Liver (tissue), 8 donors: ENCODE measurements at regions not wholly inside any gene's neighbourhood (a gene's known extent, or its start where the extent isn't known, plus 50 kb on each side); places are given as distances from the start of the nearest gene placed in this dataset.

ENCODE experiments used
- DNase-seq: peaks from one replicate; pipeline ENCODE4 v3.0.0-alpha.2; 2017; ENCODE audit warnings: low spot score
- H3K27ac ChIP-seq, 2 donors: one replicate each; pipeline ENCODE4 v1.7.0; 2013; ENCODE audit warnings: inconsistent platforms in 2 of 2, low read length in 2 of 2, control low read depth in 1 of 2, low read depth in 1 of 2, mild to moderate bottlenecking in 1 of 2
- H3K27me3 ChIP-seq, 4 donors: one replicate each; pipeline versions ENCODE4 v1.6.1 to v1.7.0; 2013; ENCODE audit warnings: low read length in 3 of 4, inconsistent platforms in 1 of 4, mild to moderate bottlenecking in 1 of 4, moderate library complexity in 1 of 4; ENCODE audit not compliant: control insufficient read depth in 4 of 4, insufficient read depth in 4 of 4
- H3K36me3 ChIP-seq, 4 donors: one replicate each; pipeline versions ENCODE4 v1.6.1 to v1.7.0; 2013; ENCODE audit warnings: low read length in 3 of 4, mild to moderate bottlenecking in 3 of 4, low read depth in 1 of 4, moderate library complexity in 1 of 4; ENCODE audit not compliant: control insufficient read depth in 4 of 4, insufficient read depth in 3 of 4
- H3K4me1 ChIP-seq, 4 donors: one replicate each; pipeline versions ENCODE4 v1.6.1 to v1.7.0; 2013; ENCODE audit warnings: low read length in 3 of 4, mild to moderate bottlenecking in 3 of 4, moderate library complexity in 1 of 4; ENCODE audit not compliant: control insufficient read depth in 4 of 4, insufficient read depth in 4 of 4
- H3K4me3 ChIP-seq, 3 donors: one replicate each; pipeline versions ENCODE4 v1.6.1 to v1.7.0; 2013; ENCODE audit warnings: low read length in 3 of 3, control low read depth in 1 of 3, low read depth in 1 of 3, mild to moderate bottlenecking in 1 of 3
- H3K9ac ChIP-seq, 2 donors: one replicate each; pipeline ENCODE4 v1.7.0; 2013; ENCODE audit warnings: low read length in 2 of 2, mild to moderate bottlenecking in 2 of 2, moderate library complexity in 2 of 2, control low read depth in 1 of 2, low read depth in 1 of 2
- H3K9me3 ChIP-seq, 4 donors: one replicate each; pipeline versions ENCODE4 v1.6.1 to v1.7.0; 2013; ENCODE audit warnings: low read length in 3 of 4; ENCODE audit not compliant: control insufficient read depth in 4 of 4
- EGR1 ChIP-seq, 2 donors: IDR thresholded peaks; 2 replicates each; pipeline ENCODE4 v1.6.1; 2016 to 2018; ENCODE audit warnings: antibody characterized with exemption in 2 of 2, low read depth in 2 of 2
- FOXA1 ChIP-seq: IDR thresholded peaks from 2 replicates; pipeline ENCODE4 v1.6.1; 2016; ENCODE audit warnings: antibody characterized with exemption
- FOXA2 ChIP-seq: IDR thresholded peaks from 2 replicates; pipeline ENCODE4 v1.6.1; 2016; ENCODE audit warnings: antibody characterized with exemption
- GABPA ChIP-seq, 2 donors: IDR thresholded peaks in 1 of 2; conservative IDR thresholded peaks in 1 of 2; 2 replicates each; pipeline ENCODE4 v1.6.1; 2016; ENCODE audit warnings: antibody characterized with exemption in 2 of 2, mild to moderate bottlenecking in 1 of 2, moderate library complexity in 1 of 2
- HNF4A ChIP-seq, 2 donors: conservative IDR thresholded peaks; 2 replicates each; pipeline ENCODE4 v1.6.1; 2016; ENCODE audit warnings: antibody characterized with exemption in 2 of 2, mild to moderate bottlenecking in 2 of 2
- HNF4G ChIP-seq: IDR thresholded peaks from 2 replicates; pipeline ENCODE4 v1.6.1; 2016; ENCODE audit warnings: antibody characterized with exemption
- JUND ChIP-seq, 2 donors: IDR thresholded peaks; 2 replicates each; pipeline ENCODE4 v1.6.1; 2016; ENCODE audit warnings: antibody characterized with exemption in 2 of 2
- NR2F2 ChIP-seq: IDR thresholded peaks from 2 replicates; pipeline ENCODE4 v1.6.1; 2016; ENCODE audit warnings: antibody characterized with exemption
- RAD21 ChIP-seq, 2 donors: IDR thresholded peaks; 2 replicates each; pipeline ENCODE4 v1.6.1; 2016; ENCODE audit warnings: antibody characterized with exemption in 2 of 2, mild to moderate bottlenecking in 2 of 2
- RXRA ChIP-seq, 2 donors: IDR thresholded peaks; 2 replicates each; pipeline ENCODE4 v1.6.1; 2017 to 2018; ENCODE audit warnings: antibody characterized with exemption in 2 of 2, mild to moderate bottlenecking in 1 of 2
- SP1 ChIP-seq: IDR thresholded peaks from 2 replicates; pipeline ENCODE4 v1.6.1; 2018; ENCODE audit warnings: antibody characterized with exemption, mild to moderate bottlenecking
- TAF1 ChIP-seq: conservative IDR thresholded peaks from 2 replicates; pipeline ENCODE4 v1.6.1; 2016; ENCODE audit warnings: antibody characterized with exemption, mild to moderate bottlenecking
- YY1 ChIP-seq: IDR thresholded peaks from 2 replicates; pipeline ENCODE4 v1.6.1; 2016; ENCODE audit warnings: antibody characterized with exemption, mild to moderate bottlenecking
- WGBS: extraction: QIAGEN DNeasy Blood & Tissue Kit; methylation state at CpG from one replicate; pipeline ENCODE4 v1.1.7; 2013; 5-methylcytosine and 5-hydroxymethylcytosine counted together
- TF ChIP-seq, protein P1 (sequence below): IDR thresholded peaks from 2 replicates; pipeline ENCODE4 v1.6.1; 2016; ENCODE audit warnings: antibody characterized with exemption, mild to moderate bottlenecking
- TF ChIP-seq, protein P2 (sequence below): fragments of 150-350 bp; IDR thresholded peaks from 2 replicates; pipeline ENCODE4 v1.5.1; 2017; ENCODE audit warnings: improper control_type of control experiment, low read depth, low read length; ENCODE audit not compliant: missing input control
- TF ChIP-seq, protein P3 (sequence below): IDR thresholded peaks from 2 replicates; pipeline ENCODE4 v1.6.1; 2016; ENCODE audit warnings: antibody characterized with exemption
- TF ChIP-seq, protein P4 (sequence below): IDR thresholded peaks from 2 replicates; pipeline ENCODE4 v1.6.1; 2016; ENCODE audit warnings: antibody characterized with exemption
- TF ChIP-seq, protein P5 (sequence below): IDR thresholded peaks from 2 replicates; pipeline ENCODE4 v1.6.1; 2016; ENCODE audit warnings: antibody characterized with exemption
- donor health status: healthy.
- donor health status: healthy.
- donor health status: healthy.
- donor health status: healthy.
- donor health status: healthy.

DNA sequence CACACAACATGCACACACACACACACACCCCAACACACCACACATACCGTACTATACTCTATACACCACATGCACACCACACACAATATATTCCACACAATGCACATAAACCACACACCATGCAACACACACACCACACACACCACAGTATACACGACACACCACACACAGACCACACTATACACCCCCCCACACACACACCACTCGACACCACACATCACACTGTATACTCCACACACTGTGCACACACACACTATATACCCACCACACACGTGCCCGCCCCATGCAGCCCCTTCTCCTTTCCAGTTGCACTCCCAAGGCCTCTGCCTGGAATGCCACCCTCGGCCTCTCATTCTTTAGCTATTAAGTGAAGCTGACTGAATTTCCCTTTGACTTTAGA lies 148.2 kb upstream of the NOCT start:
- Histone ChIP-seq H3K9me3 (no peaks in the 10 kb centered on the region), H3K9ac (no peak overlapping the region), H3K27me3 (no peaks in the 10 kb centered on the region), H3K36me3 (no peaks in the 10 kb centered on the region), H3K4me3 (no peak overlapping the region), H3K4me1 (no peaks in the 10 kb centered on the region), H3K27ac (no peak overlapping the region)
- TF ChIP-seq JUND (IDR thresholded peaks at IDR 0.05), result no peak
- no peak for TF ChIP-seq NR2F2
- TF ChIP-seq FOXA2, result no peak
- TF ChIP-seq YY1, result no peak
- TF ChIP-seq RXRA (IDR thresholded peaks at IDR 0.05), result no peak
- TF ChIP-seq HNF4G, result no peak
- TF ChIP-seq FOXA1, result no peak
- TF ChIP-seq EGR1 (IDR thresholded peaks at IDR 0.05; ENCODE audit: low read depth in 2 of 2), result no peak
- no peak for TF ChIP-seq GABPA (IDR thresholded peaks at IDR 0.05 in 1 of 2, conservative IDR thresholded peaks at IDR 0.05 in 1 of 2)
- TF ChIP-seq, protein P1, sequence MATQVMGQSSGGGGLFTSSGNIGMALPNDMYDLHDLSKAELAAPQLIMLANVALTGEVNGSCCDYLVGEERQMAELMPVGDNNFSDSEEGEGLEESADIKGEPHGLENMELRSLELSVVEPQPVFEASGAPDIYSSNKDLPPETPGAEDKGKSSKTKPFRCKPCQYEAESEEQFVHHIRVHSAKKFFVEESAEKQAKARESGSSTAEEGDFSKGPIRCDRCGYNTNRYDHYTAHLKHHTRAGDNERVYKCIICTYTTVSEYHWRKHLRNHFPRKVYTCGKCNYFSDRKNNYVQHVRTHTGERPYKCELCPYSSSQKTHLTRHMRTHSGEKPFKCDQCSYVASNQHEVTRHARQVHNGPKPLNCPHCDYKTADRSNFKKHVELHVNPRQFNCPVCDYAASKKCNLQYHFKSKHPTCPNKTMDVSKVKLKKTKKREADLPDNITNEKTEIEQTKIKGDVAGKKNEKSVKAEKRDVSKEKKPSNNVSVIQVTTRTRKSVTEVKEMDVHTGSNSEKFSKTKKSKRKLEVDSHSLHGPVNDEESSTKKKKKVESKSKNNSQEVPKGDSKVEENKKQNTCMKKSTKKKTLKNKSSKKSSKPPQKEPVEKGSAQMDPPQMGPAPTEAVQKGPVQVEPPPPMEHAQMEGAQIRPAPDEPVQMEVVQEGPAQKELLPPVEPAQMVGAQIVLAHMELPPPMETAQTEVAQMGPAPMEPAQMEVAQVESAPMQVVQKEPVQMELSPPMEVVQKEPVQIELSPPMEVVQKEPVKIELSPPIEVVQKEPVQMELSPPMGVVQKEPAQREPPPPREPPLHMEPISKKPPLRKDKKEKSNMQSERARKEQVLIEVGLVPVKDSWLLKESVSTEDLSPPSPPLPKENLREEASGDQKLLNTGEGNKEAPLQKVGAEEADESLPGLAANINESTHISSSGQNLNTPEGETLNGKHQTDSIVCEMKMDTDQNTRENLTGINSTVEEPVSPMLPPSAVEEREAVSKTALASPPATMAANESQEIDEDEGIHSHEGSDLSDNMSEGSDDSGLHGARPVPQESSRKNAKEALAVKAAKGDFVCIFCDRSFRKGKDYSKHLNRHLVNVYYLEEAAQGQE, result no peak
- TF ChIP-seq, protein P2, sequence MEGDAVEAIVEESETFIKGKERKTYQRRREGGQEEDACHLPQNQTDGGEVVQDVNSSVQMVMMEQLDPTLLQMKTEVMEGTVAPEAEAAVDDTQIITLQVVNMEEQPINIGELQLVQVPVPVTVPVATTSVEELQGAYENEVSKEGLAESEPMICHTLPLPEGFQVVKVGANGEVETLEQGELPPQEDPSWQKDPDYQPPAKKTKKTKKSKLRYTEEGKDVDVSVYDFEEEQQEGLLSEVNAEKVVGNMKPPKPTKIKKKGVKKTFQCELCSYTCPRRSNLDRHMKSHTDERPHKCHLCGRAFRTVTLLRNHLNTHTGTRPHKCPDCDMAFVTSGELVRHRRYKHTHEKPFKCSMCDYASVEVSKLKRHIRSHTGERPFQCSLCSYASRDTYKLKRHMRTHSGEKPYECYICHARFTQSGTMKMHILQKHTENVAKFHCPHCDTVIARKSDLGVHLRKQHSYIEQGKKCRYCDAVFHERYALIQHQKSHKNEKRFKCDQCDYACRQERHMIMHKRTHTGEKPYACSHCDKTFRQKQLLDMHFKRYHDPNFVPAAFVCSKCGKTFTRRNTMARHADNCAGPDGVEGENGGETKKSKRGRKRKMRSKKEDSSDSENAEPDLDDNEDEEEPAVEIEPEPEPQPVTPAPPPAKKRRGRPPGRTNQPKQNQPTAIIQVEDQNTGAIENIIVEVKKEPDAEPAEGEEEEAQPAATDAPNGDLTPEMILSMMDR, result no peak
- TF ChIP-seq, protein P3, sequence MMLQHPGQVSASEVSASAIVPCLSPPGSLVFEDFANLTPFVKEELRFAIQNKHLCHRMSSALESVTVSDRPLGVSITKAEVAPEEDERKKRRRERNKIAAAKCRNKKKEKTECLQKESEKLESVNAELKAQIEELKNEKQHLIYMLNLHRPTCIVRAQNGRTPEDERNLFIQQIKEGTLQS, result no peak
- TF ChIP-seq HNF4A (conservative IDR thresholded peaks at IDR 0.05), result no peak
- no peak for TF ChIP-seq TAF1
- no peak for TF ChIP-seq SP1
- TF ChIP-seq, protein P4, sequence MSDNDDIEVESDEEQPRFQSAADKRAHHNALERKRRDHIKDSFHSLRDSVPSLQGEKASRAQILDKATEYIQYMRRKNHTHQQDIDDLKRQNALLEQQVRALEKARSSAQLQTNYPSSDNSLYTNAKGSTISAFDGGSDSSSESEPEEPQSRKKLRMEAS, result no peak
- TF ChIP-seq RAD21 (IDR thresholded peaks at IDR 0.05), result no peak
- 89% methylated on average over 6 of the region's 6 CpGs for WGBS
- DNase-seq, result no peak

DNA sequence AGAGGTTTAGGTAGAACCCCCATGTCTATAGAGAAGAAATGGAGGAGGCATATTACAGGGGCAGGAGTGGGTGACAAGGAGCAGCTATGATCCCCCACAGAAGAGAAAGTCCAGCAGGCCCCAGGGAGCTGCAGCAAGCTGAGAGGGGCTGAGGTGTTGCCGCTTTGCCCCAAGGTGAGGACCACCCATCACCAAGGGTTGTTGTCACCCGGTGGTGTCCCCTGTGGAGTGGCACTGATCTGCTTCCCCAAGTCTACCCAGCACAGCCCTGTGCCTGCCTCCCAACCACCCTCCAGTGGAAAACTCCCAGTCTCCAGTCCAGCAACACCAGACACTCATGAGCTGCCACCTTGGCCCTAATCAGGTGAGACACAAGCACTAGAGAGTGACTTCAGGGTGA lies 149.3 kb upstream of the NOCT start:
- Histone ChIP-seq H3K27ac (no peak overlapping the region), H3K27me3 (no peaks in the 10 kb centered on the region), H3K4me1 (no peaks in the 10 kb centered on the region), H3K9me3 (no peaks in the 10 kb centered on the region), H3K36me3 (no peaks in the 10 kb centered on the region), H3K9ac (no peak overlapping the region), H3K4me3 (no peak overlapping the region)
- 96% methylated on average over 2 of the region's 2 CpGs for WGBS
- no peak for DNase-seq
- TF ChIP-seq HNF4G (no peak), TAF1 (no peak), RAD21 (IDR thresholded peaks at IDR 0.05) (no peak), FOXA1 (no peak), JUND (IDR thresholded peaks at IDR 0.05) (no peak), SP1 (no peak), HNF4A (conservative IDR thresholded peaks at IDR 0.05) (no peak), NR2F2 (no peak)
- TF ChIP-seq, protein P3, result no peak
- TF ChIP-seq, protein P1, result no peak
- TF ChIP-seq, protein P2, result no peak
- TF ChIP-seq, protein P5, sequence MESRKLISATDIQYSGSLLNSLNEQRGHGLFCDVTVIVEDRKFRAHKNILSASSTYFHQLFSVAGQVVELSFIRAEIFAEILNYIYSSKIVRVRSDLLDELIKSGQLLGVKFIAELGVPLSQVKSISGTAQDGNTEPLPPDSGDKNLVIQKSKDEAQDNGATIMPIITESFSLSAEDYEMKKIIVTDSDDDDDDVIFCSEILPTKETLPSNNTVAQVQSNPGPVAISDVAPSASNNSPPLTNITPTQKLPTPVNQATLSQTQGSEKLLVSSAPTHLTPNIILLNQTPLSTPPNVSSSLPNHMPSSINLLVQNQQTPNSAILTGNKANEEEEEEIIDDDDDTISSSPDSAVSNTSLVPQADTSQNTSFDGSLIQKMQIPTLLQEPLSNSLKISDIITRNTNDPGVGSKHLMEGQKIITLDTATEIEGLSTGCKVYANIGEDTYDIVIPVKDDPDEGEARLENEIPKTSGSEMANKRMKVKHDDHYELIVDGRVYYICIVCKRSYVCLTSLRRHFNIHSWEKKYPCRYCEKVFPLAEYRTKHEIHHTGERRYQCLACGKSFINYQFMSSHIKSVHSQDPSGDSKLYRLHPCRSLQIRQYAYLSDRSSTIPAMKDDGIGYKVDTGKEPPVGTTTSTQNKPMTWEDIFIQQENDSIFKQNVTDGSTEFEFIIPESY, result no peak
